GM18517 (cell line): ENCODE measurements at regions not wholly inside any gene's neighbourhood (a gene's known extent, or its start where the extent isn't known, plus 50 kb on each side); places are given as distances from the start of the nearest gene placed in this dataset.

ENCODE experiments used
- ATAC-seq: cut with Tn5 transposase; IDR thresholded peaks from one replicate; pipeline ENCODE4 v1.9.1; 2021; ENCODE audit warnings: mild to moderate bottlenecking, moderate library complexity; ENCODE audit not compliant: unreplicated experiment

DNA sequence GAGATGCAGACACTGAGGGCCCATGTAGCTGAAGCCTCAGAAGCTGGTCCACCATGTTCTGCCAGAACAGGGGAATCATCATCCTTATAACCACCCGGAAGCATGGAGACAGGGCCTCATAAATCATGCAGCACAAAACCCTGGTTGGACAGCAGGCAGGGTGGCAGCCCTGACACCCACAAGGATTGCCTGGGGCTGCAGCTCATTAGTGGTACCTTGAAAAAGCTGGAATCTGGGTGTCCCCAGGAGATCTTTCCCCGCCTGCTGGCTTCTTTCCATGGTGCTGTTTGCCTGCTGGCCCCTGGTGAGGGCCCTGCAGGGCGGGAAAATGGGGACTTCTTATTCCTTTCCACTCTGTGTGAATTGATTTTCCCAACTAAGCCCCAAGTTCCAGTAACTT lies 50.6 kb upstream of the GGTLC1 start:
- ATAC-seq: no peak
